HEK293 (cell line): ENCODE measurements at regions not wholly inside any gene's neighbourhood (a gene's known extent, or its start where the extent isn't known, plus 50 kb on each side); places are given as distances from the start of the nearest gene placed in this dataset.

Experiments
- HOXA7 ChIP-seq: sonication (generic); formaldehyde crosslinking; IDR thresholded peaks from 2 replicates; pipeline ENCODE4 v1.8.1; 2022; ENCODE audit warnings: missing genetic modification reagents, borderline replicate concordance
- REST ChIP-seq: fragments of 450-650 bp; formaldehyde crosslinking; IDR thresholded peaks from 2 replicates; pipeline ENCODE4 v1.5.1; 2016; ENCODE audit warnings: missing biosample characterization, missing genetic modification characterization
- SETDB1 ChIP-seq: IDR thresholded peaks from one replicate; pipeline ENCODE4 v1.6.1; 2017; ENCODE audit warnings: mild to moderate bottlenecking, low read length, moderate library complexity, mixed read lengths; ENCODE audit not compliant: insufficient read length
- TCF7L2 ChIP-seq: IDR thresholded peaks from 2 replicates; pipeline ENCODE4 v1.6.1; 2011; ENCODE audit warnings: low read depth, mild to moderate bottlenecking, inconsistent platforms, low read length, moderate library complexity, borderline replicate concordance
- ZBTB1 ChIP-seq: fragments of 450-650 bp; formaldehyde crosslinking; IDR thresholded peaks from 2 replicates; pipeline ENCODE4 v1.5.1; 2016; ENCODE audit warnings: missing biosample characterization, missing genetic modification characterization
- ZNF23 ChIP-seq: fragments of 450-650 bp; formaldehyde crosslinking; IDR thresholded peaks from 2 replicates; pipeline ENCODE4 v1.5.1; 2016; ENCODE audit warnings: missing biosample characterization, missing genetic modification characterization, borderline replicate concordance
- ZNF335 ChIP-seq: fragments of 450-650 bp; formaldehyde crosslinking; conservative IDR thresholded peaks from 2 replicates; pipeline ENCODE4 v1.5.1; 2016; ENCODE audit warnings: missing biosample characterization, missing genetic modification characterization
- ZNF843 ChIP-seq: fragments of 450-650 bp; formaldehyde crosslinking; IDR thresholded peaks from 2 replicates; pipeline ENCODE4 v1.5.1; 2016; ENCODE audit warnings: missing biosample characterization, missing genetic modification characterization
- ZSCAN5A ChIP-seq: fragments of 450-650 bp; formaldehyde crosslinking; IDR thresholded peaks from 2 replicates; pipeline ENCODE4 v1.5.1; 2016; ENCODE audit warnings: missing biosample characterization, missing genetic modification characterization
- TF ChIP-seq, protein P1 (sequence below): fragments of 450-650 bp; formaldehyde crosslinking; IDR thresholded peaks from 2 replicates; pipeline ENCODE4 v1.5.1; 2016; ENCODE audit warnings: missing biosample characterization, missing genetic modification characterization
- TF ChIP-seq, protein P2 (sequence below): fragments of 450-650 bp; formaldehyde crosslinking; IDR thresholded peaks from 2 replicates; pipeline ENCODE4 v1.5.1; 2016; ENCODE audit warnings: missing biosample characterization, missing genetic modification characterization
- TF ChIP-seq, protein P3 (sequence below): sonication (generic); formaldehyde crosslinking; IDR thresholded peaks from 2 replicates; pipeline ENCODE4 v1.8.1; 2022; ENCODE audit warnings: mild to moderate bottlenecking, moderate library complexity, missing genetic modification reagents

GRCh38 chr3:132154619-132155018 is 119.8 kb upstream of the CPNE4 start:
- TF ChIP-seq, protein P1, sequence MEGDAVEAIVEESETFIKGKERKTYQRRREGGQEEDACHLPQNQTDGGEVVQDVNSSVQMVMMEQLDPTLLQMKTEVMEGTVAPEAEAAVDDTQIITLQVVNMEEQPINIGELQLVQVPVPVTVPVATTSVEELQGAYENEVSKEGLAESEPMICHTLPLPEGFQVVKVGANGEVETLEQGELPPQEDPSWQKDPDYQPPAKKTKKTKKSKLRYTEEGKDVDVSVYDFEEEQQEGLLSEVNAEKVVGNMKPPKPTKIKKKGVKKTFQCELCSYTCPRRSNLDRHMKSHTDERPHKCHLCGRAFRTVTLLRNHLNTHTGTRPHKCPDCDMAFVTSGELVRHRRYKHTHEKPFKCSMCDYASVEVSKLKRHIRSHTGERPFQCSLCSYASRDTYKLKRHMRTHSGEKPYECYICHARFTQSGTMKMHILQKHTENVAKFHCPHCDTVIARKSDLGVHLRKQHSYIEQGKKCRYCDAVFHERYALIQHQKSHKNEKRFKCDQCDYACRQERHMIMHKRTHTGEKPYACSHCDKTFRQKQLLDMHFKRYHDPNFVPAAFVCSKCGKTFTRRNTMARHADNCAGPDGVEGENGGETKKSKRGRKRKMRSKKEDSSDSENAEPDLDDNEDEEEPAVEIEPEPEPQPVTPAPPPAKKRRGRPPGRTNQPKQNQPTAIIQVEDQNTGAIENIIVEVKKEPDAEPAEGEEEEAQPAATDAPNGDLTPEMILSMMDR: no peak
- TF ChIP-seq ZNF23 (tag by site-specific recombination) (no peak), ZNF843 (tag by site-specific recombination) (no peak), ZSCAN5A (no peak), REST (no peak), ZNF335 (tag by site-specific recombination) (no peak), HOXA7 (CRISPR knock-in tag) (no peak), ZBTB1 (tag by site-specific recombination) (no peak), SETDB1 (no peak), TCF7L2 (no peak)
- TF ChIP-seq, protein P2, sequence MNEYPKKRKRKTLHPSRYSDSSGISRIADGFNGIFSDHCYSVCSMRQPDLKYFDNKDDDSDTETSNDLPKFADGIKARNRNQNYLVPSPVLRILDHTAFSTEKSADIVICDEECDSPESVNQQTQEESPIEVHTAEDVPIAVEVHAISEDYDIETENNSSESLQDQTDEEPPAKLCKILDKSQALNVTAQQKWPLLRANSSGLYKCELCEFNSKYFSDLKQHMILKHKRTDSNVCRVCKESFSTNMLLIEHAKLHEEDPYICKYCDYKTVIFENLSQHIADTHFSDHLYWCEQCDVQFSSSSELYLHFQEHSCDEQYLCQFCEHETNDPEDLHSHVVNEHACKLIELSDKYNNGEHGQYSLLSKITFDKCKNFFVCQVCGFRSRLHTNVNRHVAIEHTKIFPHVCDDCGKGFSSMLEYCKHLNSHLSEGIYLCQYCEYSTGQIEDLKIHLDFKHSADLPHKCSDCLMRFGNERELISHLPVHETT (tag by site-specific recombination): no peak
- TF ChIP-seq, protein P3, sequence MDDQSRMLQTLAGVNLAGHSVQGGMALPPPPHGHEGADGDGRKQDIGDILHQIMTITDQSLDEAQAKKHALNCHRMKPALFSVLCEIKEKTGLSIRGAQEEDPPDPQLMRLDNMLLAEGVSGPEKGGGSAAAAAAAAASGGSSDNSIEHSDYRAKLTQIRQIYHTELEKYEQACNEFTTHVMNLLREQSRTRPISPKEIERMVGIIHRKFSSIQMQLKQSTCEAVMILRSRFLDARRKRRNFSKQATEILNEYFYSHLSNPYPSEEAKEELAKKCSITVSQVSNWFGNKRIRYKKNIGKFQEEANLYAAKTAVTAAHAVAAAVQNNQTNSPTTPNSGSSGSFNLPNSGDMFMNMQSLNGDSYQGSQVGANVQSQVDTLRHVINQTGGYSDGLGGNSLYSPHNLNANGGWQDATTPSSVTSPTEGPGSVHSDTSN: no peak
